SK-N-SH treated with all-trans-retinoic acid at 6 μM for 48 hours (cell line): ENCODE measurements at regions not wholly inside any gene's neighbourhood (a gene's known extent, or its start where the extent isn't known, plus 50 kb on each side); places are given as distances from the start of the nearest gene placed in this dataset.

ENCODE experiments used
- ATAC-seq: fragments of 200-7000 bp; cut with Tn5 transposase; 3 replicates; pipeline ENCODE4 v1.9.1; 2020; ENCODE audit warnings: mild to moderate bottlenecking, moderate library complexity
- ARNTL ChIP-seq: fragments of 450-650 bp; formaldehyde crosslinking; IDR thresholded peaks from 2 replicates; pipeline ENCODE4 v1.5.0; 2020; ENCODE audit warnings: low read depth, mild to moderate bottlenecking, moderate library complexity, borderline replicate concordance
- BACH2 ChIP-seq: fragments of 250-450 bp; sonication (Bioruptor Pico); IDR thresholded peaks from 2 replicates; pipeline ENCODE4 v1.9.0; 2021; ENCODE audit warnings: mild to moderate bottlenecking, borderline replicate concordance
- CREB5 ChIP-seq: fragments of 250-450 bp; sonication (Bioruptor Pico); IDR thresholded peaks from 2 replicates; pipeline ENCODE4 v1.5.1; 2020; ENCODE audit warnings: low read depth, mild to moderate bottlenecking, moderate library complexity
- CSDC2 ChIP-seq: fragments of 250-450 bp; sonication (Bioruptor Pico); IDR thresholded peaks from 2 replicates; pipeline ENCODE4 v1.5.0; 2020; ENCODE audit warnings: mild to moderate bottlenecking, moderate library complexity
- ESRRG ChIP-seq: fragments of 250-450 bp; sonication (Bioruptor Pico); IDR thresholded peaks from 2 replicates; pipeline ENCODE4 v1.6.1; 2021; ENCODE audit warnings: mild to moderate bottlenecking
- GLIS3 ChIP-seq: fragments of 250-450 bp; sonication (Bioruptor Pico); IDR thresholded peaks from 2 replicates; pipeline ENCODE4 v1.5.0; 2020; ENCODE audit warnings: mild to moderate bottlenecking, moderate library complexity
- ISL1 ChIP-seq: fragments of 250-450 bp; sonication (Bioruptor Pico); IDR thresholded peaks from 2 replicates; pipeline ENCODE4 v2.1.2; 2022; ENCODE audit warnings: mild to moderate bottlenecking, moderate library complexity
- OSR1 ChIP-seq: fragments of 250-450 bp; sonication (Bioruptor Pico); IDR thresholded peaks from 2 replicates; pipeline ENCODE4 v1.8.0; 2022; ENCODE audit warnings: moderate library complexity, mild to moderate bottlenecking, inconsistent platforms
- POU6F1 ChIP-seq: fragments of 250-450 bp; sonication (Bioruptor Pico); IDR thresholded peaks from 2 replicates; pipeline ENCODE4 v1.8.0; 2021; ENCODE audit warnings: low read depth, mild to moderate bottlenecking, moderate library complexity, borderline replicate concordance
- PPARA ChIP-seq: fragments of 250-450 bp; sonication (Bioruptor Pico); IDR thresholded peaks from 2 replicates; pipeline ENCODE4 v1.5.0; 2020; ENCODE audit warnings: mild to moderate bottlenecking, borderline replicate concordance
- RARB ChIP-seq: fragments of 250-450 bp; sonication (Bioruptor Pico); IDR thresholded peaks from 2 replicates; pipeline ENCODE4 v1.8.0; 2021; ENCODE audit warnings: mild to moderate bottlenecking, moderate library complexity
- SNAI2 ChIP-seq: fragments of 250-450 bp; sonication (Bioruptor Pico); IDR thresholded peaks from 2 replicates; pipeline ENCODE4 v1.5.0; 2020; ENCODE audit warnings: mild to moderate bottlenecking, moderate library complexity
- TCF4 ChIP-seq: fragments of 250-450 bp; sonication (Bioruptor Pico); IDR thresholded peaks from 2 replicates; pipeline ENCODE4 v1.8.0; 2021; ENCODE audit warnings: mild to moderate bottlenecking, moderate library complexity, borderline replicate concordance
- TOX ChIP-seq: fragments of 250-450 bp; sonication (Bioruptor Pico); IDR thresholded peaks from 2 replicates; pipeline ENCODE4 v1.8.0; 2021; ENCODE audit warnings: mild to moderate bottlenecking, moderate library complexity, borderline replicate concordance
- ZC3H10 ChIP-seq: fragments of 250-450 bp; sonication (Bioruptor Pico); IDR thresholded peaks from 2 replicates; pipeline ENCODE4 v1.5.1; 2021; ENCODE audit warnings: mild to moderate bottlenecking, moderate library complexity
- ZFP3 ChIP-seq: fragments of 250-450 bp; sonication (Bioruptor Pico); IDR thresholded peaks from 2 replicates; pipeline ENCODE4 v1.5.0; 2020; ENCODE audit warnings: mild to moderate bottlenecking, moderate library complexity
- ZFP30 ChIP-seq: fragments of 450-650 bp; formaldehyde crosslinking; IDR thresholded peaks from 2 replicates; pipeline ENCODE4 v1.5.0; 2022; ENCODE audit warnings: mild to moderate bottlenecking, moderate library complexity
- ZNF565 ChIP-seq: fragments of 450-650 bp; formaldehyde crosslinking; conservative IDR thresholded peaks from 2 replicates; pipeline ENCODE4 v1.5.0; 2020; ENCODE audit warnings: low read depth, mild to moderate bottlenecking, moderate library complexity
- ZNF70 ChIP-seq: fragments of 450-650 bp; formaldehyde crosslinking; IDR thresholded peaks from 2 replicates; pipeline ENCODE4 v1.5.0; 2020; ENCODE audit warnings: mild to moderate bottlenecking, moderate library complexity
- ZNF8 ChIP-seq: fragments of 450-650 bp; formaldehyde crosslinking; IDR thresholded peaks from 2 replicates; pipeline ENCODE4 v1.5.0; 2020; ENCODE audit warnings: mild to moderate bottlenecking, moderate library complexity
- TF ChIP-seq, protein P1 (sequence below): fragments of 250-450 bp; sonication (Bioruptor Pico); IDR thresholded peaks from 2 replicates; pipeline ENCODE4 v1.8.0; 2020; ENCODE audit warnings: mild to moderate bottlenecking, moderate library complexity, borderline replicate concordance
- TF ChIP-seq, protein P2 (sequence below): fragments of 250-450 bp; sonication (Bioruptor Pico); IDR thresholded peaks from 2 replicates; pipeline ENCODE4 v1.5.1; 2021; ENCODE audit warnings: mild to moderate bottlenecking, moderate library complexity
- TF ChIP-seq, protein P3 (sequence below): fragments of 250-450 bp; sonication (Bioruptor Pico); IDR thresholded peaks from 2 replicates; pipeline ENCODE4 v1.5.0; 2020; ENCODE audit warnings: mild to moderate bottlenecking, moderate library complexity

DNA sequence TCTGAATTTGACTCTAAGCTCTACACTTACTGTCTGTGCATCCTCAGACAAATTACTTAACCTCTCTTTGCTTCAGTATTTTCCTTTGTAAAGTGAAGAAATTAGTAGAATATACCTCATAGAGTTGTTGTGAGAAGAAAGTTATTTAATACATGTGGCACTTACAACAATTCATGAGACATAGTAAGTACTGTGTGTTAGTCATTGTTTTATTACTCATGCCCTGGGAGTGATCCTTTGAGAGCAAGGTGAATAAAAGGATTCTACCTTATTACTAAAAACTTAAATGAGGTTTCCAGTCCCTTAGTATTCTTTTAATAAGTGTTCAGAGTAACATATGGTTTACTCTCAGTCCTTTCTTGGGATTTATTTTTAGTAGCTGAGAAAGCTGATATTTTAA is 233.6 kb upstream of the MAP3K7 start:
- no peak for ATAC-seq
- TF ChIP-seq ZFP3 (CRISPR knock-in tag) = no peak
- TF ChIP-seq ZC3H10 (CRISPR knock-in tag) = no peak
- TF ChIP-seq CREB5 = no peak
- no peak for TF ChIP-seq ZFP30 (CRISPR knock-in tag)
- TF ChIP-seq TCF4 = no peak
- no peak for TF ChIP-seq ARNTL (CRISPR knock-in tag)
- TF ChIP-seq, protein P1, sequence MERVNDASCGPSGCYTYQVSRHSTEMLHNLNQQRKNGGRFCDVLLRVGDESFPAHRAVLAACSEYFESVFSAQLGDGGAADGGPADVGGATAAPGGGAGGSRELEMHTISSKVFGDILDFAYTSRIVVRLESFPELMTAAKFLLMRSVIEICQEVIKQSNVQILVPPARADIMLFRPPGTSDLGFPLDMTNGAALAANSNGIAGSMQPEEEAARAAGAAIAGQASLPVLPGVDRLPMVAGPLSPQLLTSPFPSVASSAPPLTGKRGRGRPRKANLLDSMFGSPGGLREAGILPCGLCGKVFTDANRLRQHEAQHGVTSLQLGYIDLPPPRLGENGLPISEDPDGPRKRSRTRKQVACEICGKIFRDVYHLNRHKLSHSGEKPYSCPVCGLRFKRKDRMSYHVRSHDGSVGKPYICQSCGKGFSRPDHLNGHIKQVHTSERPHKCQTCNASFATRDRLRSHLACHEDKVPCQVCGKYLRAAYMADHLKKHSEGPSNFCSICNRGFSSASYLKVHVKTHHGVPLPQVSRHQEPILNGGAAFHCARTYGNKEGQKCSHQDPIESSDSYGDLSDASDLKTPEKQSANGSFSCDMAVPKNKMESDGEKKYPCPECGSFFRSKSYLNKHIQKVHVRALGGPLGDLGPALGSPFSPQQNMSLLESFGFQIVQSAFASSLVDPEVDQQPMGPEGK (CRISPR knock-in tag) = no peak
- TF ChIP-seq OSR1 (CRISPR knock-in tag) = no peak
- no peak for TF ChIP-seq ZNF565
- no peak for TF ChIP-seq GLIS3 (CRISPR knock-in tag)
- no peak for TF ChIP-seq RARB (CRISPR knock-in tag)
- no peak for TF ChIP-seq ZNF8 (CRISPR knock-in tag)
- TF ChIP-seq TOX (CRISPR knock-in tag) = no peak

DNA sequence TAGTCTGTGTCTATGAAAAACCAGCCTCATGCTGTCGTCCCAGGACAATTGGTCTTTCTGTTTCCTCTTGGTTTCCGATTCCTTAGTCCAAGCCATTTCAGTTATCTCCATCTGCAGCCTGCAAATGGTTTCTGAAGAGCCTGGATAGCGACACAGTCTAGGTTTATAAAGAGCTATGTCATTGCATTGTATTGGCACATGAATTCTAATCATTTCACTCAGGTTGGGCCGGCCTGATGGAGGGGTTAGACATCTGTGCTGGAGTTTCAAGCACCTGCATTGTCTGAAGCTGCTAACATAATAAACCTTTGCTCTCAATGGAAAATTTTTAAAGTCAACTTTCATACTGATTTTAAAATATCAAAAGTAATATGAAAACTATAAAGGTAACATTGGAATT is 232.6 kb upstream of the MAP3K7 start:
- no peak for ATAC-seq
- no peak for TF ChIP-seq ZFP30 (CRISPR knock-in tag)
- no peak for TF ChIP-seq GLIS3 (CRISPR knock-in tag)
- TF ChIP-seq, protein P1 (CRISPR knock-in tag) = no peak
- TF ChIP-seq CREB5 = no peak
- no peak for TF ChIP-seq RARB (CRISPR knock-in tag)
- TF ChIP-seq CSDC2 (CRISPR knock-in tag) = no peak
- TF ChIP-seq BACH2 = no peak

DNA sequence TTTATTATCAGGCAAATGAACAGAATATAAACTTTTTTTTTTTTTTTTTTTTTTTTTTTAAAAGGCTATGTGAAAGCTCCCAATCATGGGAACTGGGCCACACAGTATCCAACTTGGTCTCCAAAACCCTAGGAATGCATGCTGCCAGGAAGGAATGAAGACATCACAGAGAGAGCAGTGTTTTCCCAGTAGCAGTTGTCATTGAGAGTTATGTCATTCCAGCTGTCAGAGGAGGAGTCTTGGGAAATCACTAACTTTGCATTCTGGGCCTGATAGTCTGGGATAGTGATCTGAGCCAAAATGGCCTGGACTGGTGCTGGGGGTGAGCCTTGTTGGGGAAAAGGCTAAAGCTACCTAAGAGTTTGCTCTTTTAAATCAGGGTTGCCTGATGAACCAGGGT is 231.3 kb upstream of the MAP3K7 start:
- ATAC-seq = no peak
- TF ChIP-seq, protein P1 (CRISPR knock-in tag) = no peak
- TF ChIP-seq ZFP3 (CRISPR knock-in tag) (no peak), SNAI2 (CRISPR knock-in tag) (no peak), PPARA (no peak), ESRRG (CRISPR knock-in tag) (no peak), ZNF70 (CRISPR knock-in tag) (no peak), TOX (CRISPR knock-in tag) (no peak), RARB (CRISPR knock-in tag) (no peak), TCF4 (no peak), CREB5 (no peak), POU6F1 (CRISPR knock-in tag) (no peak), ZNF8 (CRISPR knock-in tag) (no peak), ISL1 (CRISPR knock-in tag) (no peak)
- TF ChIP-seq, protein P2, sequence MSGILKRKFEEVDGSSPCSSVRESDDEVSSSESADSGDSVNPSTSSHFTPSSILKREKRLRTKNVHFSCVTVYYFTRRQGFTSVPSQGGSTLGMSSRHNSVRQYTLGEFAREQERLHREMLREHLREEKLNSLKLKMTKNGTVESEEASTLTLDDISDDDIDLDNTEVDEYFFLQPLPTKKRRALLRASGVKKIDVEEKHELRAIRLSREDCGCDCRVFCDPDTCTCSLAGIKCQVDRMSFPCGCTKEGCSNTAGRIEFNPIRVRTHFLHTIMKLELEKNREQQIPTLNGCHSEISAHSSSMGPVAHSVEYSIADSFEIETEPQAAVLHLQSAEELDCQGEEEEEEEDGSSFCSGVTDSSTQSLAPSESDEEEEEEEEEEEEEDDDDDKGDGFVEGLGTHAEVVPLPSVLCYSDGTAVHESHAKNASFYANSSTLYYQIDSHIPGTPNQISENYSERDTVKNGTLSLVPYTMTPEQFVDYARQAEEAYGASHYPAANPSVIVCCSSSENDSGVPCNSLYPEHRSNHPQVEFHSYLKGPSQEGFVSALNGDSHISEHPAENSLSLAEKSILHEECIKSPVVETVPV = no peak
- TF ChIP-seq, protein P3, sequence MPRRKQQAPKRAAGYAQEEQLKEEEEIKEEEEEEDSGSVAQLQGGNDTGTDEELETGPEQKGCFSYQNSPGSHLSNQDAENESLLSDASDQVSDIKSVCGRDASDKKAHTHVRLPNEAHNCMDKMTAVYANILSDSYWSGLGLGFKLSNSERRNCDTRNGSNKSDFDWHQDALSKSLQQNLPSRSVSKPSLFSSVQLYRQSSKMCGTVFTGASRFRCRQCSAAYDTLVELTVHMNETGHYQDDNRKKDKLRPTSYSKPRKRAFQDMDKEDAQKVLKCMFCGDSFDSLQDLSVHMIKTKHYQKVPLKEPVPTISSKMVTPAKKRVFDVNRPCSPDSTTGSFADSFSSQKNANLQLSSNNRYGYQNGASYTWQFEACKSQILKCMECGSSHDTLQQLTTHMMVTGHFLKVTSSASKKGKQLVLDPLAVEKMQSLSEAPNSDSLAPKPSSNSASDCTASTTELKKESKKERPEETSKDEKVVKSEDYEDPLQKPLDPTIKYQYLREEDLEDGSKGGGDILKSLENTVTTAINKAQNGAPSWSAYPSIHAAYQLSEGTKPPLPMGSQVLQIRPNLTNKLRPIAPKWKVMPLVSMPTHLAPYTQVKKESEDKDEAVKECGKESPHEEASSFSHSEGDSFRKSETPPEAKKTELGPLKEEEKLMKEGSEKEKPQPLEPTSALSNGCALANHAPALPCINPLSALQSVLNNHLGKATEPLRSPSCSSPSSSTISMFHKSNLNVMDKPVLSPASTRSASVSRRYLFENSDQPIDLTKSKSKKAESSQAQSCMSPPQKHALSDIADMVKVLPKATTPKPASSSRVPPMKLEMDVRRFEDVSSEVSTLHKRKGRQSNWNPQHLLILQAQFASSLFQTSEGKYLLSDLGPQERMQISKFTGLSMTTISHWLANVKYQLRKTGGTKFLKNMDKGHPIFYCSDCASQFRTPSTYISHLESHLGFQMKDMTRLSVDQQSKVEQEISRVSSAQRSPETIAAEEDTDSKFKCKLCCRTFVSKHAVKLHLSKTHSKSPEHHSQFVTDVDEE (CRISPR knock-in tag) = no peak
